Hematopoietic multipotent progenitor cell treated with erythropoietin and hydrocortisone succinate and interleukin-3 and kit ligand, for 8 days (in vitro differentiated cells): ENCODE measurements at regions not wholly inside any gene's neighbourhood (a gene's known extent, or its start where the extent isn't known, plus 50 kb on each side); places are given as distances from the start of the nearest gene placed in this dataset.
"Not testable (repeated sequence)": the region's sequence is repeated elsewhere in the genome, so short reads cannot be mapped to it uniquely, and the experiment has no call there.

Experiments
- DNase-seq: peaks from one replicate; pipeline ENCODE4 v3.0.0-alpha.2; 2015

DNA sequence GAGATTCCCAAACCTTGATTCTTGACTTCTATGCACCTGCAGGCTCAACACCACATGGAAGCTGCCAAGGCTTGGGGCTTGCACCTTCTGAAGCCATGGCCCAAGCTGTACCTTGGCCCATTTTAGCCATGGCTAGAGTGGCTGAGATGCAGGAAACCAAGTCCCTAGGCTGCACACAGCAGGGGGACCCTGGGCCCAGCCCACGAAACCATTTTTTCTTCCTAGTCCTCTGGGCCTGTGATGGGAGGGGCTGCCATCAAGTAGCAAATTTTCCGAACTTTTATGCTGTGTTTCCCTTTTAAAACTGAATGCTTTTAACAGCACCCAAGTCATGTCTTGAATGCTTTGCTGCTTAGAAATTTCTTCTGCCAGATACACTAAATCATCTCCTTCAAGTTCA is 253.9 kb upstream of the RPS23 start:
- DNase-seq: not testable (repeated sequence)

DNA sequence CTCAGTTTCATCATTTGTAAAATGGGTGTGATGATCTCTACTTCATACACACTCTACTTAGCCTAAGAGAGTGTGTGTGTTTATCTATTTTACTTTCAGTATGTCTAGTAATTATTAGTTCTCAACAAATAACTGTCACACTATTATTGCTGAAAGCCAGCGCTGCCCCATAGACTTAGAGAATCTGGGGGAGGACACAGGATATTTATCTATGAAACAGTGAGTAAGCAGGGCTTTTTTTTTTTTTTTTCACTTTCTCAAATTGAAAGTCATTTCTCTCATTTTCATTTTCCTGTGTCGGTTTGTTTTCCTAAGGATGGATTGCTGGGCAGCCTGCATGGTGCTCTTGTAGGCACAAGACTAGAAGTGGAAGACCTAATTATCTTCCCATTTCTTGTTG is 248.4 kb upstream of the RPS23 start:
- no peak for DNase-seq

DNA sequence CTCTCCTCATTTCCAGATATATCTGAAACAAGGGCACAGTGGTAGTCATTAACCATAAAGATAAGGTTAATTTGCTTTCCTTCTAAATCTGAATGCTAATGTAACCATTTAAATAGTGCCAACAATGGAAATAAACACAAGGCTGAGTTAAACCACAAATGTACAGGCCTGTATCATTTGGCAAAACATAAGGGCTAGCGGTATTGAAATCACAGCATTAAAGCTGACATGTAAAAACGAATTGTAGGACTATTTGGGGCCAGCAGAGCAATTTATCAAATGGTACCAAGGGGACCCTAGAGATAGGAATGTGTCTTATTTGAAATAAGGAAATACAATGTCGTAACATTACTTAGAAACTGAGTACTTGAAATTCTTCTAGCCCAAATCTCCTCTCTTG is 247.5 kb upstream of the RPS23 start:
- DNase-seq: no peak

DNA sequence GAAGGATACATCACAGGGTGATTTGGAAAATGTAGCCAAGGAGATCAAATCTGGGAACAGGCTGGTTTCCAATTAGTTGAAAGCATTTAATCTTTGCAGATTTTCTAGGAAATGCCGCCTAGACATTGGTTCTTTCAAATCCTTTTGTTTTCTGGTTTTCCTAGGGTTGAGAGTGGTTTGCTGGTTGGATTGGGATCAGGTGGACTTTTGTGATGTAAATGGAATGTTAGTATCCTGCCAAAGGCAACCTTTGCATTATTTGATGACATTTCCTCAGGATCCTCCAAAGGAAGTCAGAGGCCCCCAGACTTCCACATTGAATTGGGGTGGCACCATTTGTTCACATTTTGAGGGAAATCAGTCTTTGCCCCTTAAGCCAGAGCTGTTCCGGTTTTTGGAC is 245.5 kb upstream of the RPS23 start:
- DNase-seq: no peak

DNA sequence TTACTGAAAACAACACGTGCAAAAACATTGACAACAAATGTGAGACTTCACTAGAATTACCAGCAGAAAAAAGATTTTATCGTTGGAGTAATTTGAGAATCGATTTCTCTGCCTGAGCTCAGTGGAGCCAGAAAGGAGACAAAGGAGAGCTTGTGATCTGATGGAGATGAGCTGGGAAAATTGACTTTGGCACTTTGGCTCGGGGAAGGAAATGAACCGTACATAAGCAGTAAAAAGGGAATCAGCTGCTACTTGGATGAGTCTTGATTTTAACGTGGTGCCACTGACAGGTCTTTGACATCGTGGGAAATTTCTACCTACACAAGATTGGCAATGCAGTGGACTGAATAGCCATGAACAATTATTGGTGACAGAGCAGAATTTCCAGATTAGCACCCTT is 244.7 kb upstream of the RPS23 start:
- no peak for DNase-seq

DNA sequence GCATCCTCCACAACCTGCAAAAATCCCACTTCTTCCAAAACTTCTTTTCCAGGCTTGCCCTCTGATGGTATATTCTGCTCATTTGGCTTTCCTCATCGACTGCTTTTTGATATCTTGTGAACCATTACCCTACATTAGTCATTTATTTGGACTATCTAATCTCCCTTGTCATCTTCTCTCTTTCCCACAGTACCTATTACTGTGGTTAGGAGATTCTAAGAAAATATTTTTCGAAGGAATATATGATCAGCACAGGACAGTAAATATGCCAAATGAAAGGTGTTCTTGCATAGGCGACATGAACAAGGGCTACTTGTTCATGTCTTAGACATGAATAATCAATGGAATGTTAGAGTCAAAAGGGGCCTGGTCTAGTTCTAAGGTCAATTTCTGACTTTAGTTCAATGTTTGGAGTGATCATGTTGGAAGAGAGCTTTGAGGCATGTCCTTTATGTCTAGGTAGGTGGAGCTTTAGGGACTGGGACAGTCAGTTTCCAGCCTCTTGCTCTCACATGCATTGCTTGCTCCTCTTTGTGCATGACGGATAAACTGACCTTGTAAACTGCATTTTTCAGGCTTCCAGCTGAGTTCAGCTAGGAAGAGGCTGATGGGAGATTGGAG is 243.4 kb upstream of the RPS23 start:
- no peak for DNase-seq

DNA sequence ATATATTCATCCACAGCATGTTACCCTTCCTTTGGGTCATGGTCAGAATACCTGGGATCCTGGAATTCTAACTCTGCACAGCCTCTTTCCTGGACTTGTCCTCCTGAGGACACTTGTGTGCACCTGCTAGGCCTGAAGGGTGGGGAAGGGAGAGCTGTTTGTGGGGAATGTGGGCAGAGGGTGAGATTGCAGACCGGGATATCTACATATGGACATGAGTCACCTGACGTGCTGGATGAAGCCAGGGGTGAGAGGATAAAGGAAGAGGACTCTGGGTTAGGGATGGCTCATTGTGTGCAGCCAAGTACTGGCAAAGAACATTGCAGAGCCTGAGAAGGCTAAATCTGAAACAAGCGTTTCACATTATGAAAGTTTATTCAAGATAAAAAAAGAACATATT is 241.4 kb upstream of the RPS23 start:
- no peak for DNase-seq

DNA sequence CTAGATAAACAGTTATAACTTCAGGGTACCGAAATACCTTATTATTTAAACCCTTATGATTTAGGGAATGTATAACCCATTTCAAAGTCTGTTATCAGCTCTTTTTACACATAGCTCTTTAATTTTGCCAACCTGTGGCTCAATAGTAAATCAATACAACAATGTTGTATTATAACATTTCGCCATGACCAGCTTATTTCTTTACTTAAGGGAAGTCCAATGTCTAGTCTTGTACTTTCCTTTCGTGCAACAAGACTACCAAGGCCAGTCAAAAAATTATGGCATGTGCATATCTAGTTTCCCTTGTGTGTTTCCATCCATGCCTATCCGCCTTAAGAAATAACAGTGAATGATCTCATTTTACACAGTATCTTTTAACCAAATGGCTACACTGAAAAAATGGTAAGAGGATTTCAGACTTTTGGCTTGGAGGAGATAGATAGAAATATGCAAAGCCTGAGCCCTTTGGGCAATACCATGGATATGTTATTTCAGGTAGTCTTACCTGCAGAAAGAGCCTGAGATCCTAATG is 239.5 kb upstream of the RPS23 start:
- DNase-seq: no peak

DNA sequence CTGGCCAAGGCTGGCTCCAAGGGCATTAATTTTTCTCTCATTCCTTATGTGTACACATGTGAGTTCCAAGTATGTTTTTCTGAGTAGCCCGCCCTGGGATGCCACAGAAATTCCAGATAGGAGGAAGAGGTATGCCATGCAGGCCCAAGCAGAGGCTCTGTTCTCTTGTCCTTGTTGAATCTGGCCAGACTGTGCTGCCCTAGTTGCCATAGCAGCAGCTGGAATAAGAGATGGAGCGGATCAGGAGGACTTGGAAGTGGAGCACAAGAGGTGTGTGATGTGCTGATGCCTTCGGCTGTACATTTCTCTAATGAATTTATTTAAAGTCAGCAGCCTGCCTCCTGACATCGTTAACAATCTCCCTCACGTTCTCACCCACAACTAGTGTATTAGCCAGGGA is 235.6 kb upstream of the RPS23 start:
- DNase-seq: no peak

DNA sequence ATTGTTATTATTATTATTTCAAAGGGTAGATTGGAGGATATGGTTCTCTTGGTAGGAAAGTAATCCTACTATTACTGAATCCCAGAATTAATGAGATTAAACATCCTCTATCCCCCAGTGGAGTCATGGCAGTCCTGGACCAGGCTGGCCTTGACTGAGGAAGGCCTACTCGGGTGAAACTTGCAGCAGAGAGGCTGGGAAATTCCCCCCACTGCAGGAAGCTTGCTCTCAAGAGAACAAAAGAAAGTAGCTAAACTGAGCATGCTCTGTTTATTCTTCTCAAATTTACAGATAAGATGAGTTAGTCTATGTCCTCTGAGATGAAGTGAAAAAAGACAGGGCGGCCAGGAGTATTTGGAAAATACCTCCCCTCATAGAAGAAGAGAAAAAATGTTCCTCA is 233.9 kb upstream of the RPS23 start:
- no peak for DNase-seq

DNA sequence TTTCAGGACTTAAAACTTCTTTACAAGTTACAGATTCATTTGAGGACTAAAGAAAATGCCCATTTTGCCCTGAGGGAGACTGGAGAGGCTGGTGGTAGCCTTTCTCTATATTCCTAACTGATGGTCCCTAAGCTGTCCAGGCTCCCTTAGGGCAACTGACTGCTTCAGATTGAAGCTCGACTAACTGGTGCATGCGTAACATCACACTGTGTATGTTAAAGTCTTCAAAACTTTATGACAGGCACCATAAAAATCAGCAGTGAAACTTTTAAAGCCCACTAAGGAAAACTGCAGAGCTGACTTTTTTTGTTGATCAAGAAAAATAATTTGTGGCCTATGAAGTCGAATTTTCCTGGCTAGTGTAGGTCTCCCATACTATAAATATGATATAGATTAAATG is 233.0 kb upstream of the RPS23 start:
- DNase-seq: no peak

DNA sequence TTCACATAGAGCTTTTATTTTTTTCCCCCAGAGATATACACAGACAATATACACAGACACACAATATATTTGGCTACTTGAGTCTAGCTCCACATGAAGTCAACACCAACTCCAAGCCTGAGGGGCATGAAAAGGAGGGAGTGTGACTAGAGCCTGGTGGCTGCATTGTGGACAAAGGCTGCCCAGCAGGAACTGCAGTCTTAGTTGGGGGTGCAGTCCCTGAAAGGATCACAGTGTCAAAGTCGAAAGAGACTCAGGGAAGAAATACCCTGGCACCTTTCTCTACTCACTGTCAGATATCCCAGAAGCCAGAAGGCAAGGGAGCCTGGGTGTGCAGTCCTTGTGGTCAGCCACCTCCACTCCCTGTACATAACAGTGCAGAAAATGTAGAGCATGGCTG is 231.6 kb upstream of the RPS23 start:
- DNase-seq: no peak

DNA sequence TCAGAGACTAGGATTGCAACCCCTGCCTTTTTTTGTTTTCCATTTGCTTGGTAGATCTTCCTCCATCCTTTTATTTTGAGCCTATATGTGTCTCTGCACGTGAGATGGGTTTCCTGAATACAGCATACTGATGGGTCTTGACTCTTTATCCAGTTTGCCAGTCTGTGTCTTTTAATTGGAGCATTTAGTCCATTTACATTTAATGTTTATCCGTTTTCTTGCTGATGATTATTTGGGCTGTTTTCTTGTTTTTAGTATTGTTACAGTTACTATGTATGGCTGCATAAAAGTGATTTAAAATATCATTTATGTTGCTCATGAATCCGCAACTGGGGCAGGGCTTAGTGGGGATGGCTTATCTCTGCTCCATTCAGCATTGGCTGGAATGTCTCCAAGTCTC is 228.2 kb upstream of the RPS23 start:
- not testable (repeated sequence) for DNase-seq

DNA sequence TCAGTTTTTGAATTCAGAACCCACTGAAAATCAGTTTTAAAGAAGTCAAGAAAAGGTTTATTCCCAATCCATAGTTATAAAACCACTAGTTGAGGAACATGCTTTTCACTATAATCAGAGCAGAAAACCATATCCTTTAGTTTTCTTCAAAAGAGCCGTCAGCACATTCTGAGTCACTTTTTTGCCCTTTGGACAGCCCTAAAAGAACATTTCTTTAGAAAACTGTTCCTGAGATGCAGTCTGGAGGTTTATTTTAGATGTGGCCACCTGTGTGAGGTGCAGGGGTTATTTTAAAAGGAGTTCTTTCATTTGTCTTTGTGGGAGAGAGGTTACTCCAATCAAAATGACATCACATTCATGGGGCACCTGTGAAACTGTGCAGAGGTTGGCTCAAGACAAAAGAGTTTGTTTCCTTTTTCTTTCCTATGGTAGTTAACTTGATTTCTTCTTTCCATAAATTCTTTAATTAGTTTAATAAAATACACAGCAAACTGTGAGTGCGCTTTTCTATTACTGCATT is 221.6 kb upstream of the RPS23 start:
- DNase-seq: no peak

DNA sequence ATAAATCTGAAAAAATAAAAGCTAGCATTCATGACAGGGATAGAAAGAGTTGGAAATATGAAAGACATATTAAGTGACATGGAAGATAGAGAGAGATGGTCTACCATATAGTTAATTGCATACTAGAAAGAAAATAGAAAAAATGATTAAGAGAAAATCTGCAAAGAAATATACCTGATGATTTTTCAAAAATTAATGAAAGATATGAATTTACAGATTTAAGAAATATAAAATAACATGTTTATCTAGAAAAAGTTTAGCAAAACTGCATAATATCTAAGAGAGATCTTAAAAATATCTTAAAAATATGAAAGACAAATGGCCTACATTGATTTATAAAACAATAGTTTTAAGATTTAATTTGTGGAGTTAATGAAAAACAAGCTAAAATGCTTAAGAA is 219.1 kb upstream of the RPS23 start:
- no peak for DNase-seq

DNA sequence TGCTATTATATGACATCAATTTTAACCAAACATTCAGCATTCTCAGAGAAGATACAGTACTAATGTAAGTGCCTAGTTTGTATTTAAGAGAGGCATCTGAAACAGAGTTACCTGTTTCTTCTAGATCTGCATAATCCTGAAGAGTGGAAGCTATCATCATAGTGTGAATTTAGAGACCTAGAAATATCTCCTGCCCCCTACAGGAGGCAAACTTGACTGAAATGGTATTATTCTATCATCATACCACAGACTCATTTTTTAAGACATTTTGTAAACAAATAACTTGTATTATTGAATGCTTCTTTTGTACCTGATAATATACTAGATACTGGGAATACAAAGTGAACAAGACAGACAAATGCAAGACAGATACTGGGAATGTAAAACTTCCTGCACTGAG is 216.8 kb upstream of the RPS23 start:
- DNase-seq: no peak

DNA sequence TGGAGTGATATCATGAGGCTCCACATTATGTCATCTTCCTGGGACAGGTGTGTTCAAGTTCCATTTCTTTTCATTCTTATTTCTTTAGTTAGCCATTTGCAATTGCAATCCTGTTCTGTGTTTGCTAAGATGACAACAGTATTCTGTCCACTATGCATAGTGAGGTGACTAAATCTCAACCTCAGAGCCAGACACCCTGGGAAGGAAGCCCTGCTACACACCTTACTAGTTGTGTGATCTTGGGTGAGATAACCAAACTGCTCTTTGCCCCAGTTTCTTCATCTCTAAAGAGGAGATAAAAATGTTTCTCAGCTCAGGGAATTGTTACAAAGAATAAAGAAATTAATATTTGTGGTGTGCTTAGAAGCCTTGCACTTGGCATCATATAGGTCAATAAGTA is 215.1 kb upstream of the RPS23 start:
- no peak for DNase-seq

DNA sequence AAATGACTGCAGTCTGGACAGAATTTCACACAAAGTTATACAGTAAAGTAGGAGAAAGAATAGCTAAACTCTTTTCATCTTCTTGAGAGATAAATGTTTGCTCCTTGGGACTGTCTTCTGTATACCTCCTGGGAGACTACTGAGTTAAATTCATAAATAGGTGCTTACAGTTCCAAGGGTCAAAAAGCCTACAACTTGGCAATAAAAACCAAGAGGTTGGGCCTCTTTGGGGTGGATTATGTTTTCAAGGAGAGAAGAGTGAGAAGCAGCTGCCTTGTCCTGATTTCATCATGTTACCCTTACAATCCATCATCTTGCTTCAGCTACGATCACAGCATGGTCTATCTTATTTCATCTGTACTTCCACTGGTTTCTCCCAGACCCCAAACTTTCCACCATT is 213.2 kb upstream of the RPS23 start:
- DNase-seq: no peak

DNA sequence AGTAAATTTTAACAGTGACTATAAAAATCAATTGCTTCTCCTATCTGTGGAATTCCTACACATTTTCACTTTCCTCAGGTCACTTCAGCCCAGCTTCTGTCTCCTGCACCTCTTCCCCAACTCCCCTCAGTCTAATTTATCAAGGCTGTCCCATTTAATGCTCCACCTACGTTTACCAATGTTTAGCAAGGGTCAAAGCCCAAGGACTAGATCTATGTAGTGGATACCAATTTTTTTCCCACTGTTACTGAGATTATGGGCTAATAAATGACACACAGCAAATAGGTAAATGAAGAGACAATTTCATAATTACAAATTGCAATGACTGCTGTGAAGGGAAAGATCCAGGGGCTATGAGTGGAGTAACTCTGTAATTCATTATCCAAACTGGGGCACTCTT is 211.5 kb upstream of the RPS23 start:
- no peak for DNase-seq

DNA sequence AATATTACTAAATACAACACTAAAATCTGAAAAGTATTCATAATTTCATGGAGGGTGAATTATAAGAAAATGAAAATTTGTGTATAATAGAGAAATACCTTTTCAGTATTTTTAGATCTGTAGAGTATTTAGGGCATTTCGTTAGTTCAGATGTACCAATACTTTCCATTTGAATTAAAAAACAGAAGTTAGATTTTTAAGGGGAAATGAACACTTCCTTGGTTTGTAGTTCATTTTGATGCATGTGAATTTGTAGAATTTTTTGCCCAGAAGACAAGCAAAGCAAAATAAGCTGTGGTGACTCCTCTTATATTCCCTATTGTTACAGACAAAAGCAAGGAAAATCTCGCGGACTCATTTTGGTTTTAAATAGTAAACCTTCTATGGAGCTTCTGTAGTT is 209.0 kb upstream of the RPS23 start:
- DNase-seq: no peak

DNA sequence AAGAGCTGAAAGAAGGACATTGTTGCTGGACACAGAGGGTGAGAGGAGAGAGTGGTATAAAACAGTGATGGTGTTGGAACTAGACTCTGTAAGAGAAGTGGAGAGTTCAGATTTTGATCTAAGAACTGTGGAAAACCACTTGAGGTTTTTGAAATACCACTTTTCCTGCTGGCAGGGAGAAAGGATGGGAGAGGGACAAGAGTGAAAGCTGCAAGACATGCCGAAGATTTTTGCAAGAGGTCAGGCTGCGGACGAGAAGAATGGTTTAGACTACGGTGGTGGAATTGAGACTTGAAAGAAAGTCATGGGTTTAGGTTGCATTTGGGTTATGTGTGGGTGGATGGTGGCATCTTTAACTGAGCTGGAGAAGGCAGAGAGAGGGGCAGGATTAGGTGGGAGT is 202.2 kb upstream of the RPS23 start:
- DNase-seq: no peak

DNA sequence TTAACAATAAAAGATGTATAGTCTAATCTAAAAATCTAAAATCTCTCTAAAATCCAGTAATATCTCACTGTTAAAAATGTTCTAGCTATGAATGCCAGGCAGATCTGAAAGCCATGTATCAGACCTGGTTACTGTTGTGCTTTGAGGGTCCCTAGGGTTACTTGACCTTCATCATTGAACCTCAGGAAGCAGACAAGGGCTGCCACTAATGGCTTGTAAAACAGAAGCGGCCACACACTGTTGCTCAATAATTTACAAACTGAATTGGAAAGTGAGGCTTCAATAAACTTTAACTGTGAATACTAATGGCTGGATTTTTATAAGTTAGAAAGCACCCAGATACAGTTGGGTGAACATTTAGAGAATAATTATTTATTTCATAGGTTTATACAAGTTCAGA is 198.0 kb upstream of the RPS23 start:
- DNase-seq: no peak

DNA sequence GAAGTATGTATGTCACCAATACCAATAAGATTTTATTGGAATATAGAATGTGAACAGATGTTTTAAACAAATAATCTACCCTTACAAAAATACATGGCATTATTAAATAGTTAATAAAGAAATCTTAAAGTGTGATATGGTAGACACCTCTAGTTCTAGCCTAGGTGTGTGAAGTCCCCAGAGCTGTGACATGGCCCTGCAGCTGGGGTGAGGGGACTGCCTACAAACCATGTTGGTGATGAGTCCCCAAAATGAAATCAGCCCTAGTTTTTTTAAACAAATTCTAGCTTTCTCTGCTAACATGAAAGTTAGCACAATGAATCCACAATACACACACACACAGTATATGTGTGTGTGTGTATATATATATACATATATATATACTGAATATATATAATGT is 195.1 kb upstream of the RPS23 start:
- no peak for DNase-seq

DNA sequence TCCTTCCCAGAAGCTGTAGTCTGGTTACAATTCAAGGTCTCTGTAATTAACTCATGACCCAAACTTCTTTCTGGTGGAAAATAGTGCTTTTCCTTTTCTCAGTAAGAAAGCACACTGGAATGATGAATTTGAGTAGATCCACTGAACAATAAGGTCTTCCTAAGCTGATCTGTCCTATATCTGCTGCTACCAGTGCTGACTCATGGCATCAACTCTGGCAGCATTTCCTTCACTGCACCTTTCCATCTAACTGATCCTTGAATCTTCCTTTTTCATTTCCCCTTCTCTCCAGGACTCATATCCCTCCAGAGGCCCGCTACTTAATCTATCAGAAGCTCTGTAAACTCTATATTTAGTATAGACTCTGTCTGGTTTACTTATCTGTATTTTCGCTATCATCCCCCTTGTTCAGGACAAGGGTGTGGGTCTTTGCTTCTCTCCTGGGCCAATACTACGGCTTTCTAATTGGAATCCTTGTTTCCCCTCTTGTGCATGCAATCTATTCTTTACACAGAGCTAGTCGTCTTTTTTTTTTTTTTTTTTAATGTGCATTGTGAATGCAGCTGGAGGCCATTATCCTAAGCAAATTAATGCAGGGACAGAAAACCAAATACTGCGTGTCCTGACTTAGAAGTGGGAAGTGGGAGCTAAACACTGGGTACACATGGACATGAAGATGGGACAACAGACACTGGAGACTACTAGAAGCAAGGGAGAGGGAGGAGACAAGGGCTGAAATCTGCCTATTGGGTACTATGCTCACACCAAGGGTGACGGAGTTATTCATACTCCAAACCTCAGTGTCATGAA is 192.2 kb upstream of the RPS23 start:
- no peak for DNase-seq
